GM12878 (cell line): ENCODE measurements at regions not wholly inside any gene's neighbourhood (a gene's known extent, or its start where the extent isn't known, plus 50 kb on each side); places are given as distances from the start of the nearest gene placed in this dataset.

Experiments used
- ATAC-seq: fragments of 200-7000 bp; cut with Tn5 transposase; 3 replicates; pipeline ENCODE4 v1.9.1; 2020; ENCODE audit warnings: mild to moderate bottlenecking, moderate library complexity
- BruUV-seq: library from RNA; stranded (reverse); fragments of 400-500 nt; replicated peaks from 2 replicates; lab custom pipeline; 2021; lab: Mats Ljungman, UMichigan
- CTCF ChIA-PET: fragments of 300-600 bp; sonication (Branson Sonifier 250); formaldehyde crosslinking; extraction: SDS; loops from one replicate; lab custom pipeline; 2021; ENCODE audit warnings: inconsistent platforms; lab: Yijun Ruan, JAX
- POLR2A ChIA-PET: fragments of 350-600 bp; formaldehyde crosslinking; extraction: SDS; loops from one replicate; lab custom pipeline; 2021; ENCODE audit warnings: inconsistent platforms; lab: Charles Lee
- RAD21 ChIA-PET: fragments of 300-600 bp; sonication (Branson Sonifier 250); formaldehyde crosslinking; loops from one replicate; lab custom pipeline; 2023; ENCODE audit warnings: antibody characterized with exemption; ENCODE audit not compliant: unreplicated experiment; lab: Charles Lee
- SMC1A ChIA-PET: fragments of 300-600 bp; sonication (Branson Sonifier 250); formaldehyde crosslinking; loops from one replicate; lab custom pipeline; 2023; ENCODE audit not compliant: unreplicated experiment, uncharacterized antibody; lab: Charles Lee
- DNase-seq: peaks from one replicate; pipeline ENCODE4 v3.0.0-alpha.2; 2011; ENCODE audit warnings: low read depth, low spot score
- FAIRE-seq: peaks from 3 replicates; lab custom pipeline; 2011; peaks lifted over from hg19 to GRCh38; lab: Jason Lieb, UNC
- H2AFZ ChIP-seq: 2 replicates; pipeline ENCODE4 v1.6.0; 2011; ENCODE audit warnings: low read depth, low read length, control low read depth; ENCODE audit not compliant: control insufficient read depth
- H3K27ac ChIP-seq: 2 replicates; pipeline ENCODE4 v1.5.1; 2011; ENCODE audit warnings: control low read depth; ENCODE audit not compliant: control insufficient read depth, insufficient read depth
- H3K27me3 ChIP-seq, 2 experiments: replicated peaks in 1 of 2; 2 replicates each; pipeline versions ENCODE4 v1.6.0 to v1.6.1; 2011; ENCODE audit warnings: low read length in 1 of 2; ENCODE audit not compliant: control insufficient read depth in 2 of 2, insufficient read depth in 2 of 2
- H3K36me3 ChIP-seq, 2 experiments: 2 replicates each; pipeline ENCODE4 v1.5.1; 2011; ENCODE audit warnings: low read length in 1 of 2; ENCODE audit not compliant: control insufficient read depth in 2 of 2, insufficient read depth in 2 of 2
- H3K4me1 ChIP-seq: 2 replicates; pipeline ENCODE4 v1.6.1; 2011; ENCODE audit warnings: mild to moderate bottlenecking, low read length, moderate library complexity, mixed read lengths; ENCODE audit not compliant: control insufficient read depth, insufficient read depth
- H3K4me2 ChIP-seq: 2 replicates; pipeline ENCODE4 v1.6.0; 2011; ENCODE audit warnings: control low read depth; ENCODE audit not compliant: control insufficient read depth, insufficient read depth
- H3K4me3 ChIP-seq: fragments of 200-600 bp; sonication (generic); 2 replicates; pipeline ENCODE4 v1.5.1; 2016
- H3K79me2 ChIP-seq: 2 replicates; pipeline ENCODE4 v1.6.0; 2011; ENCODE audit warnings: low read length; ENCODE audit not compliant: control insufficient read depth, insufficient read depth
- H3K9ac ChIP-seq: 2 replicates; pipeline ENCODE4 v1.8.0; 2011; ENCODE audit warnings: low read length, control low read depth, mixed read lengths; ENCODE audit not compliant: control insufficient read depth, insufficient read depth
- H3K9me3 ChIP-seq: replicated peaks from 3 replicates; pipeline ENCODE4 v1.5.1; 2011; ENCODE audit warnings: mild to moderate bottlenecking, low read length; ENCODE audit not compliant: control insufficient read depth, insufficient read depth
- H4K20me1 ChIP-seq: 2 replicates; pipeline ENCODE4 v1.6.0; 2011; ENCODE audit not compliant: control insufficient read depth, insufficient read depth
- HDAC6 ChIP-seq: fragments of 200-600 bp; sonication (generic); IDR thresholded peaks from one replicate; pipeline ENCODE4 v1.8.0; 2017; ENCODE audit warnings: antibody characterized with exemption; ENCODE audit not compliant: unreplicated experiment
- NFIC ChIP-seq: IDR thresholded peaks from 2 replicates; pipeline ENCODE4 v1.6.1; 2012; ENCODE audit warnings: low read depth, mild to moderate bottlenecking, inconsistent platforms, low read length, moderate library complexity
- NFXL1 ChIP-seq: fragments of 450-650 bp; IDR thresholded peaks from 2 replicates; pipeline ENCODE4 v1.6.1; 2017; ENCODE audit warnings: antibody characterized with exemption, mild to moderate bottlenecking, borderline replicate concordance
- PKNOX1 ChIP-seq: fragments of 450-650 bp; IDR thresholded peaks from 2 replicates; pipeline ENCODE4 v1.6.1; 2016; ENCODE audit warnings: mild to moderate bottlenecking
- RAD51 ChIP-seq: fragments of 450-650 bp; IDR thresholded peaks from 2 replicates; pipeline ENCODE4 v1.6.1; 2016; ENCODE audit warnings: moderate library complexity, mild to moderate bottlenecking, inconsistent platforms
- SIX5 ChIP-seq: IDR thresholded peaks from 2 replicates; pipeline ENCODE4 v1.6.1; 2011; ENCODE audit warnings: mild to moderate bottlenecking, low read depth, low read length, moderate library complexity; ENCODE audit not compliant: severe bottlenecking
- SKIL ChIP-seq: fragments of 450-650 bp; IDR thresholded peaks from 2 replicates; pipeline ENCODE4 v1.6.1; 2017; ENCODE audit warnings: mild to moderate bottlenecking, low read depth, inconsistent platforms; ENCODE audit not compliant: poor library complexity, severe bottlenecking
- SUPT20H ChIP-seq: IDR thresholded peaks from 2 replicates; pipeline ENCODE4 v1.6.1; 2011; ENCODE audit warnings: low read depth, mild to moderate bottlenecking, low read length, moderate library complexity, borderline replicate concordance; ENCODE audit not compliant: control insufficient read depth
- TARDBP ChIP-seq: IDR thresholded peaks from 2 replicates; pipeline ENCODE4 v1.6.1; 2016; ENCODE audit warnings: borderline replicate concordance
- TBL1XR1 ChIP-seq: IDR thresholded peaks from 2 replicates; pipeline ENCODE4 v1.6.1; 2012; ENCODE audit warnings: low read depth, low read length, improper control_type of control experiment
- TCF7 ChIP-seq: IDR thresholded peaks from 2 replicates; pipeline ENCODE4 v1.6.1; 2014; ENCODE audit warnings: antibody characterized with exemption, borderline replicate concordance
- in situ Hi-C: fragments of 300-500 bp; cut with MboI; formaldehyde crosslinking; loops from 9 replicates; pipeline ENCODE4 v1.14.3; 2018; ENCODE audit warnings: mixed read lengths
- intact Hi-C: fragments of 100-400 bp; cut with micrococcal nuclease; formaldehyde crosslinking; loops from one replicate; pipeline ENCODE4 v1.14.2; 2022; ENCODE audit not compliant: unreplicated experiment

GRCh38 chr11:90890347-90890746 is 667.5 kb upstream of the CHORDC1 start (continued):
- TF ChIP-seq NFXL1 (no peak), RAD51 (no peak), SUPT20H (no peak), SIX5 (no peak), PKNOX1 (no peak), SKIL (no peak), TARDBP (no peak)
- TF ChIP-seq, all 136 proteins: peak for 0

GRCh38 chr11:90884181-90884580 is 661.3 kb upstream of the CHORDC1 start:
- SMC1A ChIA-PET, result no interaction called here
- Histone ChIP-seq H3K27me3 (no peaks in the 10 kb centered on the region), H3K79me2 (no peaks in the 10 kb centered on the region), H4K20me1 (no peaks in the 10 kb centered on the region), H3K4me1 (no peaks in the 10 kb centered on the region), H3K27ac (no peak overlapping the region), H3K9me3 (no peaks in the 10 kb centered on the region), H3K36me3 (no peaks in the 10 kb centered on the region), H3K9ac (no peak overlapping the region), H3K4me2 (no peak overlapping the region), H3K4me3 (no peak overlapping the region), H2AFZ (no peak overlapping the region)
- BruUV-seq, result no TSS peak
- DNase-seq, result no peak
- intact Hi-C loops (no loop called here), in situ Hi-C loops (no loop called here)
- RAD21 ChIA-PET, result no interaction called here
- CTCF ChIA-PET, result no interaction called here
- no peak for ATAC-seq
- POLR2A ChIA-PET, result no interaction called here
- TF ChIP-seq TCF7 (no peak), HDAC6 (no peak), TBL1XR1 (no peak), NFIC (no peak)
- FAIRE-seq, result no peak
